GM23338 (cell line): ENCODE measurements at regions not wholly inside any gene's neighbourhood (a gene's known extent, or its start where the extent isn't known, plus 50 kb on each side); places are given as distances from the start of the nearest gene placed in this dataset.

ENCODE experiments used
- ATAC-seq: fragments of 200-7000 bp; cut with Tn5 transposase; 3 replicates; pipeline ENCODE4 v1.9.1; 2020
- DNase-seq: peaks from one replicate; pipeline ENCODE4 v3.0.0-alpha.2; 2015; ENCODE audit warnings: low spot score
- H2AFZ ChIP-seq: fragments of 200-600 bp; sonication (generic); 2 replicates; pipeline ENCODE4 v1.8.0; 2016; ENCODE audit warnings: antibody characterized with exemption, mild to moderate bottlenecking, moderate library complexity
- H3F3A ChIP-seq: fragments of 200-600 bp; sonication (generic); replicated peaks from 2 replicates; pipeline ENCODE4 v1.8.0; 2017; ENCODE audit warnings: antibody characterized with exemption, mixed run types, low read depth
- H3K27ac ChIP-seq: fragments of 200-600 bp; sonication (generic); 2 replicates; pipeline ENCODE4 v1.6.1; 2016; ENCODE audit warnings: low read depth
- H3K27me3 ChIP-seq: fragments of 200-600 bp; sonication (generic); 2 replicates; pipeline ENCODE4 v1.8.0; 2016; ENCODE audit warnings: mild to moderate bottlenecking, mixed run types, moderate library complexity; ENCODE audit not compliant: insufficient read depth
- H3K36me3 ChIP-seq: fragments of 200-600 bp; sonication (generic); 2 replicates; pipeline ENCODE4 v1.8.0; 2016; ENCODE audit warnings: mild to moderate bottlenecking; ENCODE audit not compliant: insufficient read depth
- H3K4me1 ChIP-seq: fragments of 200-600 bp; sonication (generic); 2 replicates; pipeline ENCODE4 v1.8.0; 2016; ENCODE audit warnings: mild to moderate bottlenecking, moderate library complexity; ENCODE audit not compliant: insufficient read depth
- H3K4me2 ChIP-seq: fragments of 200-600 bp; sonication (generic); 2 replicates; pipeline ENCODE4 v1.7.1; 2017; ENCODE audit warnings: mixed run types
- H3K4me3 ChIP-seq: fragments of 200-600 bp; sonication (generic); 2 replicates; pipeline ENCODE4 v1.6.1; 2016; ENCODE audit warnings: mixed run types
- H3K79me2 ChIP-seq: fragments of 200-600 bp; sonication (generic); replicated peaks from 2 replicates; pipeline ENCODE4 v1.8.0; 2017; ENCODE audit warnings: mild to moderate bottlenecking; ENCODE audit not compliant: insufficient read depth
- H3K9me2 ChIP-seq: fragments of 200-600 bp; sonication (generic); 2 replicates; pipeline ENCODE4 v1.8.0; 2017; ENCODE audit not compliant: insufficient read depth
- H4K20me1 ChIP-seq: fragments of 200-600 bp; sonication (generic); replicated peaks from 2 replicates; pipeline ENCODE4 v1.8.0; 2017; ENCODE audit warnings: mild to moderate bottlenecking; ENCODE audit not compliant: insufficient read depth
- H3K27ac Mint-ChIP-seq: 2 replicates; pipeline ENCODE4 v1.8.0; 2020; ENCODE audit warnings: inconsistent platforms, mild to moderate bottlenecking, moderate library complexity, mixed read lengths
- H3K27me3 Mint-ChIP-seq: 3 replicates; pipeline ENCODE4 v1.8.0; 2022; ENCODE audit warnings: low read depth, mild to moderate bottlenecking, moderate library complexity, mixed read lengths, inconsistent platforms; ENCODE audit not compliant: insufficient read depth, poor library complexity
- H3K36me3 Mint-ChIP-seq: 3 replicates; pipeline ENCODE4 v1.8.0; 2021; ENCODE audit warnings: low read depth, mild to moderate bottlenecking, inconsistent platforms, moderate library complexity, mixed read lengths
- H3K4me1 Mint-ChIP-seq: 3 replicates; pipeline ENCODE4 v1.8.0; 2020; ENCODE audit warnings: mild to moderate bottlenecking, inconsistent platforms, mixed read lengths
- H3K4me3 Mint-ChIP-seq: 3 replicates; pipeline ENCODE4 v1.8.0; 2021; ENCODE audit warnings: moderate library complexity, mild to moderate bottlenecking, inconsistent platforms, mixed read lengths
- H3K9me3 Mint-ChIP-seq: 3 replicates; pipeline ENCODE4 v1.8.0; 2020; ENCODE audit warnings: moderate library complexity, mild to moderate bottlenecking, inconsistent platforms, mixed read lengths
- CREB1 ChIP-seq: fragments of 250-450 bp; sonication (Bioruptor Pico); IDR thresholded peaks from 2 replicates; pipeline ENCODE4 v1.5.0; 2020; ENCODE audit warnings: low read depth, mild to moderate bottlenecking, moderate library complexity
- EZH2 ChIP-seq: fragments of 200-600 bp; sonication (generic); IDR thresholded peaks from one replicate; pipeline ENCODE4 v1.8.0; 2017; ENCODE audit warnings: antibody characterized with exemption, mild to moderate bottlenecking, low read depth; ENCODE audit not compliant: unreplicated experiment
- EZH2phosphoT487 ChIP-seq: fragments of 200-600 bp; sonication (generic); IDR thresholded peaks from one replicate; pipeline ENCODE4 v1.8.1; 2018; ENCODE audit warnings: antibody characterized with exemption; ENCODE audit not compliant: unreplicated experiment
- JUNB ChIP-seq: IDR thresholded peaks from one replicate; pipeline ENCODE4 v1.6.1; 2016; ENCODE audit warnings: antibody characterized with exemption; ENCODE audit not compliant: unreplicated experiment
- NANOG ChIP-seq: IDR thresholded peaks from 2 replicates; pipeline ENCODE4 v1.6.1; 2016; ENCODE audit warnings: antibody characterized with exemption, borderline replicate concordance
- POLR2AphosphoS5 ChIP-seq: IDR thresholded peaks from 2 replicates; pipeline ENCODE4 v1.6.1; 2016; ENCODE audit warnings: antibody characterized with exemption, low read depth
- STAT1 ChIP-seq: IDR thresholded peaks from one replicate; pipeline ENCODE4 v1.6.1; 2016; ENCODE audit warnings: antibody characterized with exemption; ENCODE audit not compliant: unreplicated experiment
- ZNF114 ChIP-seq: fragments of 250-450 bp; sonication (Bioruptor Pico); IDR thresholded peaks from 2 replicates; pipeline ENCODE4 v1.5.0; 2020; ENCODE audit warnings: mild to moderate bottlenecking, moderate library complexity
- ZNF331 ChIP-seq: fragments of 250-450 bp; sonication (Bioruptor Pico); IDR thresholded peaks from 2 replicates; pipeline ENCODE4 v1.5.0; 2020; ENCODE audit warnings: low read depth, mild to moderate bottlenecking, moderate library complexity
- TF ChIP-seq, protein P1 (sequence below): IDR thresholded peaks from one replicate; pipeline ENCODE4 v1.6.1; 2018; ENCODE audit warnings: antibody characterized with exemption; ENCODE audit not compliant: unreplicated experiment
- TF ChIP-seq, protein P2 (sequence below), 2 experiments: fragments of 200-600 bp in 1 of 2; sonication (generic) in 1 of 2; conservative IDR thresholded peaks; 2 replicates each; pipeline versions ENCODE4 v1.5.1 to v1.6.1; 2016 to 2017; ENCODE audit warnings: antibody characterized with exemption in 2 of 2, low read depth in 2 of 2, mild to moderate bottlenecking in 2 of 2, moderate library complexity in 1 of 2
- TF ChIP-seq, protein P3 (sequence below): IDR thresholded peaks from 2 replicates; pipeline ENCODE4 v1.6.1; 2016; ENCODE audit warnings: antibody characterized with exemption
- TF ChIP-seq, protein P4 (sequence below): fragments of 250-450 bp; sonication (Bioruptor Pico); IDR thresholded peaks from 2 replicates; pipeline ENCODE4 v1.5.0; 2020; ENCODE audit warnings: mild to moderate bottlenecking, moderate library complexity

DNA sequence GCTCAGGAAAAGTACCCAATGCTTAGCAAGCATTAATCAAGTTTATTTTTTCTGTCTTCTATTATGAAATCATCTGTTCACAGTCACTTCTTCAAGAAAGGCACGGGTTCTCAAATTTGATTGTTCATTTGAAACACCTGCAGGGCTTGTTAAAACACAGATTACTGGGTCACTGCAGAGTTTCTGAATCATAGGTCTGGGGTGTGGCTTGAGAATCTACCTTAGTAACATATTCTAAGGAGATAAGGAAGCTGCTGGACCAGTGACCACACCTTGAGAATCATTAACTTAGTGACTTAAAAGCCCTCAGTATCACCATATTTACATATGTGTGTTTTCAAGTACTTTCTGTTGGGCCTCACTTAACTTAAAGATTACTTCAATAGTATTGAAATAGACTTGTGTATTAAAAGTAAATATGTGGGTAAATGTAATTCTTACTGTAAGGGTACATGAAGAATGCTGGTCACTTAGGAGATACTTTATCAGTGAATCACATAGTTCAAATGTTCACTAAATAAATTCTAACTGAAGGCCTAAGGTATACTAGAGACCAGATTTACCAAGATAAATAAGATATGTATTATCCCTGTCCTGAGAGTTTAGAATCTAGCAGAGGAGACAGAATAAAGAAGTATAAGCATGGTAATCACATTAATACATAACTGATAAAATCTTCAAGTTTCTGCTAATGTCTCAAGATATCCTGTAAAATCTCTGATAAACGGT is 1342.1 kb upstream of the C9orf72 start:
- Histone ChIP-seq H3K9me2 (no peaks in the 10 kb centered on the region), H3K79me2 (no peaks in the 10 kb centered on the region), H3K27me3 (no peaks in the 10 kb centered on the region), H3K4me2 (no peak overlapping the region), H3K36me3 (no peaks in the 10 kb centered on the region), H3K4me1 (peaks cover 9% of the 10 kb centered on the region; the same call in 1 of the 2 replicates), H3K27ac (no peak overlapping the region), H3F3A (no peaks in the 10 kb centered on the region), H4K20me1 (no peaks in the 10 kb centered on the region), H2AFZ (no peak overlapping the region), H3K4me3 (no peak overlapping the region)
- Mint-ChIP-seq H3K4me3 (no peak overlapping the region), H3K9me3 (peaks cover 11% of the 10 kb centered on the region), H3K4me1 (peaks cover 6% of the 10 kb centered on the region; the same call in 2 of the 3 replicates), H3K36me3 (peaks cover 13% of the 10 kb centered on the region), H3K27me3 (no peaks in the 10 kb centered on the region), H3K27ac (no peak overlapping the region)
- ATAC-seq = no peak
- TF ChIP-seq, protein P1, sequence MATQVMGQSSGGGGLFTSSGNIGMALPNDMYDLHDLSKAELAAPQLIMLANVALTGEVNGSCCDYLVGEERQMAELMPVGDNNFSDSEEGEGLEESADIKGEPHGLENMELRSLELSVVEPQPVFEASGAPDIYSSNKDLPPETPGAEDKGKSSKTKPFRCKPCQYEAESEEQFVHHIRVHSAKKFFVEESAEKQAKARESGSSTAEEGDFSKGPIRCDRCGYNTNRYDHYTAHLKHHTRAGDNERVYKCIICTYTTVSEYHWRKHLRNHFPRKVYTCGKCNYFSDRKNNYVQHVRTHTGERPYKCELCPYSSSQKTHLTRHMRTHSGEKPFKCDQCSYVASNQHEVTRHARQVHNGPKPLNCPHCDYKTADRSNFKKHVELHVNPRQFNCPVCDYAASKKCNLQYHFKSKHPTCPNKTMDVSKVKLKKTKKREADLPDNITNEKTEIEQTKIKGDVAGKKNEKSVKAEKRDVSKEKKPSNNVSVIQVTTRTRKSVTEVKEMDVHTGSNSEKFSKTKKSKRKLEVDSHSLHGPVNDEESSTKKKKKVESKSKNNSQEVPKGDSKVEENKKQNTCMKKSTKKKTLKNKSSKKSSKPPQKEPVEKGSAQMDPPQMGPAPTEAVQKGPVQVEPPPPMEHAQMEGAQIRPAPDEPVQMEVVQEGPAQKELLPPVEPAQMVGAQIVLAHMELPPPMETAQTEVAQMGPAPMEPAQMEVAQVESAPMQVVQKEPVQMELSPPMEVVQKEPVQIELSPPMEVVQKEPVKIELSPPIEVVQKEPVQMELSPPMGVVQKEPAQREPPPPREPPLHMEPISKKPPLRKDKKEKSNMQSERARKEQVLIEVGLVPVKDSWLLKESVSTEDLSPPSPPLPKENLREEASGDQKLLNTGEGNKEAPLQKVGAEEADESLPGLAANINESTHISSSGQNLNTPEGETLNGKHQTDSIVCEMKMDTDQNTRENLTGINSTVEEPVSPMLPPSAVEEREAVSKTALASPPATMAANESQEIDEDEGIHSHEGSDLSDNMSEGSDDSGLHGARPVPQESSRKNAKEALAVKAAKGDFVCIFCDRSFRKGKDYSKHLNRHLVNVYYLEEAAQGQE = no peak
- TF ChIP-seq, protein P2, sequence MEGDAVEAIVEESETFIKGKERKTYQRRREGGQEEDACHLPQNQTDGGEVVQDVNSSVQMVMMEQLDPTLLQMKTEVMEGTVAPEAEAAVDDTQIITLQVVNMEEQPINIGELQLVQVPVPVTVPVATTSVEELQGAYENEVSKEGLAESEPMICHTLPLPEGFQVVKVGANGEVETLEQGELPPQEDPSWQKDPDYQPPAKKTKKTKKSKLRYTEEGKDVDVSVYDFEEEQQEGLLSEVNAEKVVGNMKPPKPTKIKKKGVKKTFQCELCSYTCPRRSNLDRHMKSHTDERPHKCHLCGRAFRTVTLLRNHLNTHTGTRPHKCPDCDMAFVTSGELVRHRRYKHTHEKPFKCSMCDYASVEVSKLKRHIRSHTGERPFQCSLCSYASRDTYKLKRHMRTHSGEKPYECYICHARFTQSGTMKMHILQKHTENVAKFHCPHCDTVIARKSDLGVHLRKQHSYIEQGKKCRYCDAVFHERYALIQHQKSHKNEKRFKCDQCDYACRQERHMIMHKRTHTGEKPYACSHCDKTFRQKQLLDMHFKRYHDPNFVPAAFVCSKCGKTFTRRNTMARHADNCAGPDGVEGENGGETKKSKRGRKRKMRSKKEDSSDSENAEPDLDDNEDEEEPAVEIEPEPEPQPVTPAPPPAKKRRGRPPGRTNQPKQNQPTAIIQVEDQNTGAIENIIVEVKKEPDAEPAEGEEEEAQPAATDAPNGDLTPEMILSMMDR (conservative IDR thresholded peaks at IDR 0.05; ENCODE audit: low read depth in 2 of 2) = no peak
- TF ChIP-seq ZNF331 (CRISPR knock-in tag) (no peak), STAT1 (no peak), ZNF114 (no peak), JUNB (no peak), EZH2phosphoT487 (no peak), NANOG (no peak), POLR2AphosphoS5 (no peak), CREB1 (CRISPR knock-in tag) (no peak), EZH2 (no peak)
- TF ChIP-seq, protein P3, sequence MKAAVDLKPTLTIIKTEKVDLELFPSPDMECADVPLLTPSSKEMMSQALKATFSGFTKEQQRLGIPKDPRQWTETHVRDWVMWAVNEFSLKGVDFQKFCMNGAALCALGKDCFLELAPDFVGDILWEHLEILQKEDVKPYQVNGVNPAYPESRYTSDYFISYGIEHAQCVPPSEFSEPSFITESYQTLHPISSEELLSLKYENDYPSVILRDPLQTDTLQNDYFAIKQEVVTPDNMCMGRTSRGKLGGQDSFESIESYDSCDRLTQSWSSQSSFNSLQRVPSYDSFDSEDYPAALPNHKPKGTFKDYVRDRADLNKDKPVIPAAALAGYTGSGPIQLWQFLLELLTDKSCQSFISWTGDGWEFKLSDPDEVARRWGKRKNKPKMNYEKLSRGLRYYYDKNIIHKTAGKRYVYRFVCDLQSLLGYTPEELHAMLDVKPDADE = no peak
- TF ChIP-seq, protein P4, sequence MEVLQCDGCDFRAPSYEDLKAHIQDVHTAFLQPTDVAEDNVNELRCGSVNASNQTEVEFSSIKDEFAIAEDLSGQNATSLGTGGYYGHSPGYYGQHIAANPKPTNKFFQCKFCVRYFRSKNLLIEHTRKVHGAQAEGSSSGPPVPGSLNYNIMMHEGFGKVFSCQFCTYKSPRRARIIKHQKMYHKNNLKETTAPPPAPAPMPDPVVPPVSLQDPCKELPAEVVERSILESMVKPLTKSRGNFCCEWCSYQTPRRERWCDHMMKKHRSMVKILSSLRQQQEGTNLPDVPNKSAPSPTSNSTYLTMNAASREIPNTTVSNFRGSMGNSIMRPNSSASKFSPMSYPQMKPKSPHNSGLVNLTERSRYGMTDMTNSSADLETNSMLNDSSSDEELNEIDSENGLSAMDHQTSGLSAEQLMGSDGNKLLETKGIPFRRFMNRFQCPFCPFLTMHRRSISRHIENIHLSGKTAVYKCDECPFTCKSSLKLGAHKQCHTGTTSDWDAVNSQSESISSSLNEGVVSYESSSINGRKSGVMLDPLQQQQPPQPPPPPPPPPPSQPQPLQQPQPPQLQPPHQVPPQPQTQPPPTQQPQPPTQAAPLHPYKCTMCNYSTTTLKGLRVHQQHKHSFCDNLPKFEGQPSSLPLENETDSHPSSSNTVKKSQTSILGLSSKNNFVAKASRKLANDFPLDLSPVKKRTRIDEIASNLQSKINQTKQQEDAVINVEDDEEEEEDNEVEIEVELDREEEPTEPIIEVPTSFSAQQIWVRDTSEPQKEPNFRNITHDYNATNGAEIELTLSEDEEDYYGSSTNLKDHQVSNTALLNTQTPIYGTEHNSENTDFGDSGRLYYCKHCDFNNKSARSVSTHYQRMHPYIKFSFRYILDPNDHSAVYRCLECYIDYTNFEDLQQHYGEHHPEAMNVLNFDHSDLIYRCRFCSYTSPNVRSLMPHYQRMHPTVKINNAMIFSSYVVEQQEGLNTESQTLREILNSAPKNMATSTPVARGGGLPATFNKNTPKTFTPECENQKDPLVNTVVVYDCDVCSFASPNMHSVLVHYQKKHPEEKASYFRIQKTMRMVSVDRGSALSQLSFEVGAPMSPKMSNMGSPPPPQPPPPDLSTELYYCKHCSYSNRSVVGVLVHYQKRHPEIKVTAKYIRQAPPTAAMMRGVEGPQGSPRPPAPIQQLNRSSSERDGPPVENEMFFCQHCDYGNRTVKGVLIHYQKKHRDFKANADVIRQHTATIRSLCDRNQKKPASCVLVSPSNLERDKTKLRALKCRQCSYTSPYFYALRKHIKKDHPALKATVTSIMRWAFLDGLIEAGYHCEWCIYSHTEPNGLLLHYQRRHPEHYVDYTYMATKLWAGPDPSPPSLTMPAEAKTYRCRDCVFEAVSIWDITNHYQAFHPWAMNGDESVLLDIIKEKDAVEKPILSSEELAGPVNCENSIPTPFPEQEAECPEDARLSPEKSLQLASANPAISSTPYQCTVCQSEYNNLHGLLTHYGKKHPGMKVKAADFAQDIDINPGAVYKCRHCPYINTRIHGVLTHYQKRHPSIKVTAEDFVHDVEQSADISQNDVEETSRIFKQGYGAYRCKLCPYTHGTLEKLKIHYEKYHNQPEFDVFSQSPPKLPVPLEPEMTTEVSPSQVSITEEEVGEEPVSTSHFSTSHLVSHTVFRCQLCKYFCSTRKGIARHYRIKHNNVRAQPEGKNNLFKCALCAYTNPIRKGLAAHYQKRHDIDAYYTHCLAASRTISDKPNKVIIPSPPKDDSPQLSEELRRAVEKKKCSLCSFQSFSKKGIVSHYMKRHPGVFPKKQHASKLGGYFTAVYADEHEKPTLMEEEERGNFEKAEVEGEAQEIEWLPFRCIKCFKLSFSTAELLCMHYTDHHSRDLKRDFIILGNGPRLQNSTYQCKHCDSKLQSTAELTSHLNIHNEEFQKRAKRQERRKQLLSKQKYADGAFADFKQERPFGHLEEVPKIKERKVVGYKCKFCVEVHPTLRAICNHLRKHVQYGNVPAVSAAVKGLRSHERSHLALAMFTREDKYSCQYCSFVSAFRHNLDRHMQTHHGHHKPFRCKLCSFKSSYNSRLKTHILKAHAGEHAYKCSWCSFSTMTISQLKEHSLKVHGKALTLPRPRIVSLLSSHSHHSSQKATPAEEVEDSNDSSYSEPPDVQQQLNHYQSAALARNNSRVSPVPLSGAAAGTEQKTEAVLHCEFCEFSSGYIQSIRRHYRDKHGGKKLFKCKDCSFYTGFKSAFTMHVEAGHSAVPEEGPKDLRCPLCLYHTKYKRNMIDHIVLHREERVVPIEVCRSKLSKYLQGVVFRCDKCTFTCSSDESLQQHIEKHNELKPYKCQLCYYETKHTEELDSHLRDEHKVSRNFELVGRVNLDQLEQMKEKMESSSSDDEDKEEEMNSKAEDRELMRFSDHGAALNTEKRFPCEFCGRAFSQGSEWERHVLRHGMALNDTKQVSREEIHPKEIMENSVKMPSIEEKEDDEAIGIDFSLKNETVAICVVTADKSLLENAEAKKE (CRISPR knock-in tag) = no peak
- DNase-seq = no peak
